HepG2 (cell line): ENCODE measurements at regions not wholly inside any gene's neighbourhood (a gene's known extent, or its start where the extent isn't known, plus 50 kb on each side); places are given as distances from the start of the nearest gene placed in this dataset.

Experiments used
- ATAC-seq: fragments of 200-7000 bp; cut with Tn5 transposase; 3 replicates; pipeline ENCODE4 v1.9.1; 2020; ENCODE audit warnings: mild to moderate bottlenecking, moderate library complexity
- BruUV-seq: library from RNA; stranded (reverse); fragments of 400-500 nt; replicated peaks from 2 replicates; lab custom pipeline; 2021; lab: Mats Ljungman, UMichigan
- CTCF ChIA-PET: fragments of 300-600 bp; formaldehyde crosslinking; extraction: SDS; loops from one replicate; lab custom pipeline; 2021; ENCODE audit warnings: low total read pairs, inconsistent platforms, low intra/inter-chr PET ratio; lab: Yijun Ruan, JAX
- POLR2A ChIA-PET: fragments of 350-600 bp; sonication (Branson Sonifier 250); formaldehyde crosslinking; loops from one replicate; lab custom pipeline; 2020; ENCODE audit warnings: antibody characterized with exemption, inconsistent platforms; lab: Yijun Ruan, JAX
- DNase-seq: peaks from one replicate; pipeline ENCODE4 v3.0.0-alpha.2; 2015; ENCODE audit warnings: low spot score
- FAIRE-seq: peaks from 3 replicates; lab custom pipeline; 2011; peaks lifted over from hg19 to GRCh38; lab: Jason Lieb, UNC
- H2AFZ ChIP-seq: one replicate; pipeline ENCODE4 v1.6.1; 2011; ENCODE audit warnings: low read length, inconsistent platforms
- H3K27ac ChIP-seq: fragments of 300-600 bp; 3 replicates; pipeline ENCODE4 v1.8.0; 2011; ENCODE audit warnings: mixed run types, mild to moderate bottlenecking, mixed read lengths, low read length, inconsistent platforms; ENCODE audit not compliant: insufficient read depth; ENCODE audit errors: extremely low read length
- H3K27me3 ChIP-seq, 2 experiments: fragments of 200-600 bp in 1 of 2; 2 replicates in 1 of 2; 3 replicates in 1 of 2; pipeline versions ENCODE4 v1.6.0 to v1.8.0; 2011; ENCODE audit warnings: low read length in 2 of 2, mild to moderate bottlenecking in 2 of 2, moderate library complexity in 2 of 2, inconsistent platforms in 1 of 2; ENCODE audit not compliant: insufficient read depth in 2 of 2, control insufficient read depth in 1 of 2
- H3K36me3 ChIP-seq, 2 experiments: fragments of 200-600 bp in 1 of 2; replicated peaks in 1 of 2; 2 replicates in 1 of 2; 3 replicates in 1 of 2; pipeline versions ENCODE4 v1.5.1 to v1.8.0; 2011; ENCODE audit warnings: low read length in 2 of 2, inconsistent platforms in 1 of 2; ENCODE audit not compliant: insufficient read depth in 2 of 2, control insufficient read depth in 1 of 2
- H3K4me1 ChIP-seq: 2 replicates; pipeline ENCODE4 v1.5.1; 2012; ENCODE audit warnings: low read length, inconsistent platforms; ENCODE audit not compliant: insufficient read depth
- H3K4me2 ChIP-seq: 2 replicates; pipeline ENCODE4 v1.6.0; 2011; ENCODE audit warnings: low read depth, low read length, inconsistent platforms
- H3K4me3 ChIP-seq, 3 experiments: fragments of 200-600 bp in 1 of 3; sonication (generic), shearing (Covaris generic) in 1 of 3; replicated peaks in 1 of 3; 2 replicates each; pipeline ENCODE4 v1.5.1; 2011 to 2016; ENCODE audit warnings: low read length in 3 of 3, inconsistent platforms in 2 of 3, low read depth in 2 of 3, mild to moderate bottlenecking in 2 of 3, control low read depth in 1 of 3, mixed read lengths in 1 of 3; ENCODE audit not compliant: insufficient read depth in 1 of 3
- H3K79me2 ChIP-seq: one replicate; pipeline ENCODE4 v1.6.1; 2011; ENCODE audit warnings: low read length, inconsistent platforms; ENCODE audit not compliant: insufficient read depth
- H3K9ac ChIP-seq: 2 replicates; pipeline ENCODE4 v1.6.0; 2011; ENCODE audit warnings: mild to moderate bottlenecking, low read depth, low read length, inconsistent platforms; ENCODE audit not compliant: insufficient read depth
- H3K9me3 ChIP-seq: 2 replicates; pipeline ENCODE4 v1.5.1; 2012; ENCODE audit warnings: mild to moderate bottlenecking, low read length
- H4K20me1 ChIP-seq: 2 replicates; pipeline ENCODE4 v1.6.0; 2011; ENCODE audit warnings: inconsistent platforms, mild to moderate bottlenecking, low read length, moderate library complexity; ENCODE audit not compliant: insufficient read depth
- DNMT3B ChIP-seq: conservative IDR thresholded peaks from 2 replicates; pipeline ENCODE4 v1.6.1; 2016; ENCODE audit warnings: missing biosample characterization, control low read depth
- FOXA1 ChIP-seq, 2 experiments: fragments of 450-650 bp in 1 of 2; sonication (generic) in 1 of 2; formaldehyde crosslinking in 1 of 2; IDR thresholded peaks; 2 replicates each; pipeline versions ENCODE4 v1.4.0 to v1.6.1; 2016 to 2020; ENCODE audit warnings: missing genetic modification reagents in 1 of 2
- HDAC6 ChIP-seq: fragments of 200-600 bp; sonication (generic); IDR thresholded peaks from 2 replicates; pipeline ENCODE4 v1.7.0; 2017; ENCODE audit warnings: mild to moderate bottlenecking, antibody characterized with exemption, low read length, low read depth
- KDM2A ChIP-seq: sonication (generic); formaldehyde crosslinking; IDR thresholded peaks from 2 replicates; pipeline ENCODE4 v1.4.0; 2020; ENCODE audit warnings: low read depth, missing genetic modification reagents, borderline replicate concordance
- KDM3A ChIP-seq: IDR thresholded peaks from 2 replicates; pipeline ENCODE4 v1.6.1; 2018; ENCODE audit warnings: low read depth, missing compliant biosample characterization
- MATR3 ChIP-seq: sonication (generic); formaldehyde crosslinking; IDR thresholded peaks from 2 replicates; pipeline ENCODE4 v1.4.0; 2020; ENCODE audit warnings: missing genetic modification reagents
- SP2 ChIP-seq: sonication (generic); formaldehyde crosslinking; IDR thresholded peaks from 2 replicates; pipeline ENCODE4 v1.5.1; 2020; ENCODE audit warnings: mild to moderate bottlenecking, missing genetic modification reagents
- ZKSCAN1 ChIP-seq: fragments of 150-350 bp; IDR thresholded peaks from 2 replicates; pipeline ENCODE4 v1.6.1; 2014; ENCODE audit warnings: low read length
- ZNF251 ChIP-seq: sonication (generic); formaldehyde crosslinking; IDR thresholded peaks from 2 replicates; pipeline ENCODE4 v1.9.0; 2021; ENCODE audit warnings: mild to moderate bottlenecking, missing genetic modification reagents
- ZNF33A ChIP-seq: sonication (generic); formaldehyde crosslinking; IDR thresholded peaks from 2 replicates; pipeline ENCODE4 v1.5.1; 2020; ENCODE audit warnings: missing genetic modification reagents, mild to moderate bottlenecking, moderate library complexity, borderline replicate concordance
- ZNF441 ChIP-seq: sonication (generic); formaldehyde crosslinking; IDR thresholded peaks from 2 replicates; pipeline ENCODE4 v1.7.0; 2021; ENCODE audit warnings: missing genetic modification reagents, borderline replicate concordance
- ZNF703 ChIP-seq: sonication (generic); formaldehyde crosslinking; IDR thresholded peaks from 2 replicates; pipeline ENCODE4 v1.5.1; 2020; ENCODE audit warnings: missing genetic modification reagents, mild to moderate bottlenecking, moderate library complexity, borderline replicate concordance
- WGBS: methylation state at CpG from one replicate; pipeline ENCODE4 v1.1.6; 2017; ENCODE audit warnings: low lambda C conversion rate; 5-methylcytosine and 5-hydroxymethylcytosine counted together
- in situ Hi-C: cut with HindIII; loops from 2 replicates; pipeline ENCODE4 v1.10.0; 2017; ENCODE audit warnings: low pct_unique_long_range_greater_than_20kb; ENCODE audit not compliant: extremely low pct_ligation_motif_present
- intact Hi-C: fragments of 100-400 bp; cut with micrococcal nuclease; formaldehyde crosslinking; loops from one replicate; pipeline ENCODE4 v1.10.0; 2022; ENCODE audit not compliant: unreplicated experiment
- TF ChIP-seq, protein P1 (sequence below): sonication (generic); formaldehyde crosslinking; IDR thresholded peaks from 2 replicates; pipeline ENCODE4 v1.4.0; 2020; ENCODE audit warnings: mild to moderate bottlenecking, missing genetic modification reagents

DNA sequence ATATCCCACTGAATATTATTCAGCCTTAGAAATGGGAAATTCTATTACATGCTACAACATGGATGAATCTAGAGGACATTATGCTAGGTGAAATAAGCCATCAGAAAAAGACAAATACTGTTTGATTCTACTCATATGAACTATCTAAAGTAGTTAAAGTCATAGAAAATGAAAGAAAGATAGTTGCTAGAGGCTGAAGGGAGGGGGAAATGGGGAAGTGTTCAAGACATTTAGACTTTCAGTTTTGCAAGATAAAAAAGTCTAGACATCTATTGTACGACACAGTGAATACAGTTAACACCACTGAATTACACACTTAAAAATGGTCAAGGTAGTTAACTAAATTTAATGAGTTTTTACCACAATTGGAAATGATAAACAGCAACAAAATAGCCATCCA, 835.9 kb upstream of the CHAC2 start (continued):
- no peak for TF ChIP-seq SP2 (CRISPR knock-in tag)
- no peak for TF ChIP-seq ZNF251 (CRISPR knock-in tag)
- TF ChIP-seq MATR3 (CRISPR knock-in tag): no peak

DNA sequence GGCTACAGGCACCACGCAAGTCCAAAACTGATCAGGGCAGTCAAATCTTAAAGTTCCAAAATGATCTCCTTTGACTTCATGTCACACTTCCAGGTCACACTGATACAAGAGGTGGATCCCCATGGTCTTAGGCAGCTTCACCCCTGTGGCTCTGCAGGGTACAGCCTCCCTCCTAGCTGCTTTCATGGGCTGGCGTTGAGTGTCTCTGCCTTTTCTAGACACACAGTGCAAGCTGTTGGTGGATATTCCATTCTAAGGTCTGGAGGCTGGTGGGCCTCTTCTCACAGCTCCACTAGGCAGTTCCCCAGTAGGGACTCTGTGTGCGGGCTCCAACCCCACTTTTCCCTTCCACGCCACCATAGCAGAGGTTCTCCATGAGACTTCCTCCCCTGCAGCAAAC, 838.2 kb upstream of the CHAC2 start:
- Histone ChIP-seq H3K9ac (no peak overlapping the region), H3K79me2 (no peaks in the 10 kb centered on the region), H3K4me2 (no peak overlapping the region), H2AFZ (no peak overlapping the region), H3K36me3 (no peaks in the 10 kb centered on the region), H3K4me3 (no peak overlapping the region), H3K4me1 (no peaks in the 10 kb centered on the region), H3K27me3 (no peaks in the 10 kb centered on the region), H3K27ac (no peak overlapping the region), H4K20me1 (no peaks in the 10 kb centered on the region), H3K9me3 (peaks cover 79% of the 10 kb centered on the region)
- DNase-seq (no peak), FAIRE-seq (no peak), ATAC-seq (no peak)
- TF ChIP-seq ZNF33A (CRISPR knock-in tag) (no peak), ZKSCAN1 (no peak), FOXA1 (IDR thresholded peaks at IDR 0.05) (no peak), FOXA1 (CRISPR knock-in tag; IDR thresholded peaks at IDR 0.05) (no peak), ZNF441 (CRISPR knock-in tag) (no peak), DNMT3B (CRISPR knock-in tag) (no peak), HDAC6 (no peak), ZNF703 (no peak), KDM2A (CRISPR knock-in tag) (no peak), KDM3A (CRISPR knock-in tag) (no peak)
- TF ChIP-seq, protein P1, sequence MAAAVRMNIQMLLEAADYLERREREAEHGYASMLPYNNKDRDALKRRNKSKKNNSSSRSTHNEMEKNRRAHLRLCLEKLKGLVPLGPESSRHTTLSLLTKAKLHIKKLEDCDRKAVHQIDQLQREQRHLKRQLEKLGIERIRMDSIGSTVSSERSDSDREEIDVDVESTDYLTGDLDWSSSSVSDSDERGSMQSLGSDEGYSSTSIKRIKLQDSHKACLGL (CRISPR knock-in tag): no peak
- in situ Hi-C loops (no loop called here), intact Hi-C loops (no loop called here)
- ChIA-PET CTCF (no interaction called here), POLR2A (no interaction called here)
- BruUV-seq: no TSS peak
- 12% methylated on average over 3 of the region's 4 CpGs for WGBS
